Hindlimb muscle (tissue), 1 donor: ENCODE measurements at regions not wholly inside any gene's neighbourhood (a gene's known extent, or its start where the extent isn't known, plus 50 kb on each side); places are given as distances from the start of the nearest gene placed in this dataset.
"Not testable (repeated sequence)": the region's sequence is repeated elsewhere in the genome, so short reads cannot be mapped to it uniquely, and the experiment has no call there.

Experiments
- DNase-seq: peaks from one replicate; pipeline ENCODE4 v3.0.0-alpha.2; 2013

- DNase-seq = no peak
Measured at GRCh38 chr13:73187106-73187505, 128.3 kb downstream of the KLF5 start.

GRCh38 chr13:73179650-73180274 lies 121.0 kb downstream of the KLF5 start:
- DNase-seq = no peak

DNA sequence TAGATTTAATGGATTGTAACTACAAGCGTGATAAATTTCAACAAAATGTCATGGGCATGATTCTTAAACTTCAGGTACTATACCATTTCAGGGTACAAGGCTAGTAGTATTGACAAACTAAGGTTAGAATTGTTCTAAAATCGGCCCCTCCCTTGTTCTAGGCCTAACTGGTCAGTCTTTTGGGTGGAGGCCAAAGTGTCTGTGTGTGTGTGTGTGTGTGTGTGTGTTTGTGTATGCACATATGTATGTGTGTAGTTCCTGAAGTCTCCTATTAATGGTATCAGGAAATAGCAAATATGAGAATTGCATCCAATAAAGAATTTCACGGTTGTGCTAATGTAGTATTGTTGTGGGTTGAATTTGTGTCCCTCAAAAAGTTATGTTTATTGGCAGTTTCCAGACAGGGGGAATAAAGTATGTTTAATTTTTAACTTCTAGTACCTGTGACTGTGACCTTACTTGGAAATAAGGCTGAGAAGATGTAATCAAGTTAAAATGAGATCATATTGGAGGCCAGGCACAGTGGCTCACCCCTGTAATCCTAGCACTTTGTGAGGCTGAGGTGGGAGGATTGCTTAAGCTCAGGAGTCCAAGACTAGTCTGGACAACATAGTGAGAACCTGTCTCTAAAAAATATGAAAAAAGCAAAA lies 119.2 kb downstream of the KLF5 start:
- no peak for DNase-seq

DNA sequence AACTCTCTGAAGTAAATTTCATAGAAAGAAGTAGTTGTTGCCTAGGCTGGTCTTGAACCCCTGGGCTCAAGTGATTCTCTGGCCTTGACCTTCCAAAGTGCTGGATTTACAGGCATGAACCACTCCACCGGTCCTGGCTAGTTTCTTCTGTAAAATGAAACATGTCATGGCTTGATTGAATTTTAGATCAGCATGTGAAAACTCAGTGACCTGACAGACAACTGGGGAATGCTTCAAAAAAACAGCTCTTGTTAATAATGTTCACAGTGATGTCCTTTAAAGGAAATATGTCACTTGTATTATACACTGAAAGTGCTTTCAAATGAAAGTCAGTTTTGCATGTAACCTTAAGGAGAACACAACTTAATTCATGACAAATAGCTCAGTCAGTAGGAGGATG lies 118.2 kb downstream of the KLF5 start:
- DNase-seq = no peak

DNA sequence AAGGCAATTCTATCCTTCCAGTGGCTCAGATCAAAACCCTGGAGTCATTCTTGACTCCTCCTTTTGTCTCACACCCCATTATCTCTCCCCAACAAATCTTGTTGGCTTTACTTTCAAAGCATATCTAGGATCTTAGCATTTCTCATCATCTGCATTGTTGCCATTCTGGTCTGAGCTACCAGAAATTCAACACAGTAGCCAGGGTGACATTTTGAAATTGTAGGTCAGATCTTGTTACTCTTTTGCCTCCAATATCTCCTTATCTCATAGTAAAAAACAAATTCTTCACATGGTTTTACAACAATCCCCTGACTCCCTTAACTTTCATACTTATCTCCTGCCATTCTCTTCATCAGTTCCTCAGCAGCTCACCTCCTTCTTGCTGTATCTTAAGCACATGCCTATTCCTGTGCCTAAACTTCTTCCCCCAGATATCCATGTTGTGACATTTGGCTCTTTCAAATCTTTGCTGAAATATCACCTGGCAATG lies 115.8 kb downstream of the KLF5 start:
- DNase-seq = no peak

DNA sequence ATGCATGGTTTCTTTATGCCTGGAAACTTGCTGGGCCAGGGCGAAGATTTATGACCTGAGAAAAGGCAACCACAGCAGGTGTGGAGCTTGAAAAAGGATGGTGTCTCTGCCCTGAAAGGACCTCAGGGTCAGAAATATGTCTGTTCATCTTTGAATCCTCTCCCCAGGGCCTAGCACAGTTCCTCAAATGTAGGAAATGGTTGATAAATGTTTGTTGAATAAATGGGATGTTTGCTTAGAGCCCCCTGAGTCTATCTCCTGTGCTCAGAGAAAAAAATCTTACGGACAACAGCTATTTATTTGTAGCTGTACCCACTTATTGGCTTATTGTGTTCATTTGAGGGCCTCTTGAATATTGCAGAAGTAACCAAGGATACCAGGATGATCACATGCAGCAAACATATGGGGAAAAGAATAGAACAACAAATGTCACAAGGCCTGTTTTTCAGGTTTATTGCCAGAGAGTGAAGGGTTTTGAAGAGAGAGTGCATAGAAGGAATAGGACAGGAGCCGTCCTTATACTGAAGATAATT lies 114.5 kb downstream of the KLF5 start:
- no peak for DNase-seq

GRCh38 chr13:73171926-73172325 lies 113.1 kb downstream of the KLF5 start:
- no peak for DNase-seq

- no peak for DNase-seq
Measured at GRCh38 chr13:73171271-73171682, 112.5 kb downstream of the KLF5 start.

GRCh38 chr13:73169971-73170370 lies 111.2 kb downstream of the KLF5 start:
- DNase-seq = no peak

- no peak for DNase-seq
Measured at GRCh38 chr13:73168953-73169401, 110.2 kb downstream of the KLF5 start.

GRCh38 chr13:73168226-73168952 lies 109.6 kb downstream of the KLF5 start:
- no peak for DNase-seq

DNA sequence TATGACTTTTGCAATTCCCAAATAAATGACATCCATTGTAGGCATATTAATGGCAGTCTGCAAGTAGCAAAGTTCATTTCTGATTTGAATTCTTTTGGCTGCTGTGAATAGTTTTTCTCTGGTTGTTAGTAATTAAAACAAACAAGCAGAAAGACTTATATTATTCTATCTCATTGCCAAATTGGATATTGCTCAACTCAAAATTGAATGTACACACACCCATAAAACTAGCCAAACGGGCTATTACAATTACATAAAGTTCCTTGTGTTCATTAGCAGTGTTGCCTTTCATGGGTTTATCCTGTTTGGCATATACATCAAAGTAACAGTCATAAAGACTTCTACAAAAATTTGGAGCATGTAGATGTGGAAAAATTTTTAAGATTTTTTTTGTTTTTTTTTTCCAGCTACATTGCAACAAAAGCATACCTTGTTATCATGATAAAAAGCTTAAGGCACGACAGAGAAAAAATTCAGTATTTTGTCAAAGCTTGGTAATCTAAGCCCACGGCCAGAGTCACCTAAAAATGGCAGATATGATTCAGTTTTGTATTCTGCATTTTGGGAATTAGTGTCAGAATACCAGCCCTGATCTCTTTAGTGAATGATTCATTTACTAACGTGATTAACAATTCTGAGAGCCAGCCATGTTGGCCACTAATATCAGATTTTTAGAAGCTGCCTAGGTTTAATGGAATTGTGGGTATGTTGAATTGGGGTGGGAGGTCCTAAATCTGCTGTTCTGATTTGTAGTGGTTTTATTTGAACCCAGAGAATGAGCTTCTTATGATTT lies 108.4 kb downstream of the KLF5 start:
- DNase-seq = no peak

DNA sequence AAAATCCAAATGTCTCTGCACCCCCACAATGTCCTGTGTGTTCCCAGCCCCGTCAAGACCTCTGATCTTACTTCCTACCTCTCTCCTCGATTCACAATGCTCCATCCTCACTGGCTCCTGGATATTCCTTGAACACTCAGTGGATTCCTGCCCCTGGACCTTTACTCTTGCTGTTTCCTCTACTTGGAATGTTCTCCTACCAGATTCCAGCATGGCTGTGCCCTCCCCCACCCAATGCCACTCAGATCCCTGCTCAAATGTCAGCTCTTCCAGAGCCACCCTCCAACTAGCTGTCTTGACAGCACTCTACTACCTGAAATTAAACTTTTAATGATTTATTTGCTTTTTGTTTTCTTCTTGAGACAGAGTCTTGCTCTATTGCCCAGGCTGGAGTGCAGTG lies 107.4 kb downstream of the KLF5 start:
- no peak for DNase-seq

DNA sequence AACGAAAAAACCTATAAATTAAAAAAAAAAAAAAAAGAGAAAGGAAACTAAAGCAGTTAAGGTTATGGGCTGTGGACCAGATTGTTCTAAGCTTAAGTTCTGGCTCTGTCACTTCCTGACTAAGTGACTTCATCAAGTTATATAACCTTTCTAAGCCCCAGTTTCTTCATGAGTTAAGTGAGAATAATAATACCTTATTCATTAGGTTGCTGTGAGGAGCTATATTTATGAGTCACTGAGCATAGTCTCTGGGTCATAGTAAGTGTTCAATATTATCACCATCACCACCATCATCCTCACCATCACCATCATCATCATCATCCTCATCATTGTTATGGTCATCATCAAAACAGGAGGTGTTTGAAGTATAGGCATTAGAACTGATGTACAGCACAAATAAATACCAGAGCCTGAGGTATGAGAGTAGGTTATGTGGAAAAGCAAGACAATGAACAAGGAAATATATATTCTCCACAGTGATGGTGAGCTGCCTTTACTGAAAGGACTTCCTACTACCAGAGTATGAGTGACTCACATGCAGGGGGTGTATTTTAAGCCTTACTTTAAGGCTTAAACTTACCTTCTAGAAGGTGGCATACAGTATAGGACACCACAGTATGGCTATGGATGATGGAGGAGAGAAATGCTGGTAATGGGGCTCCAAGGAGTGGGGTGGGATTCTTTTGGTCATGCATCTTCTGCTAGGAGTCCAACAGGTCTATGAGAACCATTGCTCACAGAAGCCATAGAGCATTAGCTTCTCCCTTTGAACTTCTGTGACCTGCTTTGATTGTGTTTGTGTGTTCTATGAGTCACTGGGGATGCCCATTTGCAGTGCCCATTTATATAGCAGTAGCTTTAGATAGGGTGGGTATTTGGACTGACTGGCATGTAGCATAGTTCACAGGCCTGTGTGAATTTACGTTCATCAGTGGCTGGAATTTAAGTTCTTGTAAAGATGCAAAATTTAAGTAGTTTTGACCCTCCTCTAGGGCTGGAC lies 104.4 kb downstream of the KLF5 start:
- DNase-seq = no peak

GRCh38 chr13:73160371-73161031 lies 101.7 kb downstream of the KLF5 start:
- DNase-seq = not testable (repeated sequence)

DNA sequence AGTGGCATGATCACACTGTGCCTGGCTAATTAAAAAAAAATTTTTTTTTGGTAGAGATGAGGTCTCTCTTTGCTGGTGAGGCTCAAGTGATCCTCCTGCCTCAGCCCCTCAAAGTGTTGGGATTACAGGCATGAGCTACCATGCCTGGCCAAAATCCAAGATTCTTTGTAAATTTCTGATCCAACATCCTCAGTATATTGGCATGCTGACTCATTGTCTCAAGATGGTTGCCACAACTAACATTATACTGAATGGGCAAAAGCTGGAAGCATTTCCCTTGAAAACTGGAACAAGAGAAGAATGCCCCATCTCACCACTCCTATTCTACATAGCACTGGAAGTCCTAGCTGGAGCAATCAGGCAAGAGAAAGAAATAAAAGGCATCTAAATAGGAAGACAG lies 100.0 kb downstream of the KLF5 start:
- DNase-seq = no peak

DNA sequence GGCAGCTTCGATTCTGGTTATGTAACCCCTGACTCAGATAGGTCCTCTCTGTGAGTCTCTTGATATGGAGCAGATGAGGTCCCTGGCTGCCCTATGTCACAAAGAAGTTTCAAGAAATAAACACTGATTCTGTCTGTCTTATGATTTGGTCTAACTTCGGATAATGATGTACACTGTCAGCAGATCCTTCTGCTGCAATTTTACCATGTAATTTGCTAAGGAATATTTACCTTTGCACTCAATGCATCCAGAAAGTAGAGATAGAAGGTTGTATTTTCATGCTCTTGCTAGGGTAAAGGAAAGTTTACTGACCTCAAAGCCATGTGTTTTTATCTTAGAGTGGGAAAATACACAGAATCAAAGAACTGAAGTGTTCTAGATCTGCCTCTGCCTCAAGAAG lies 98.2 kb downstream of the KLF5 start:
- DNase-seq = no peak

- DNase-seq = no peak
Measured at GRCh38 chr13:73146707-73147106, 87.9 kb downstream of the KLF5 start.

- no peak for DNase-seq
Measured at GRCh38 chr13:73142071-73142470, 83.3 kb downstream of the KLF5 start.

DNA sequence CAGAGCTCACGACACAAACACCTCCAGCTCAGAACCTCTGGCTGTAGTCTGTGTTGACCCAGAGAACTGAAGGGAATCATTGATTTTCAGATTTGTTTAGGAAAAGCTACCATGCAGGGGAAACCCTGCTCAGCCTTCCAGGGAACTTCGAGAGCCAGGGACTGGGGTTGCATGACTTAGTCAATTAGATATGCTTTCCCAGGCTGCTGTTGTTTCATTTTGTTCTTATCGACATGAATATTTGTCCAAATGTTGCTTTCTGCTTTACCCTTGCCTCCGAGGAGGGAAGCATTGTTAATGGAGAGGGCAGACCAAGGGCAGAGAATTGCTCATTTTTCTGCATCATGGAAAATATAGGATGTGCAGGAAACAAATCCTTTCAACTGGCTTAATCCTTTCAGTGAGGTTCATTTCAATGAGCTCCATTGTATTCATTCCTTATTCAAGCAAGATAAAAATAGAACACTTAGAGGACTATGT lies 82.5 kb downstream of the KLF5 start:
- no peak for DNase-seq

DNA sequence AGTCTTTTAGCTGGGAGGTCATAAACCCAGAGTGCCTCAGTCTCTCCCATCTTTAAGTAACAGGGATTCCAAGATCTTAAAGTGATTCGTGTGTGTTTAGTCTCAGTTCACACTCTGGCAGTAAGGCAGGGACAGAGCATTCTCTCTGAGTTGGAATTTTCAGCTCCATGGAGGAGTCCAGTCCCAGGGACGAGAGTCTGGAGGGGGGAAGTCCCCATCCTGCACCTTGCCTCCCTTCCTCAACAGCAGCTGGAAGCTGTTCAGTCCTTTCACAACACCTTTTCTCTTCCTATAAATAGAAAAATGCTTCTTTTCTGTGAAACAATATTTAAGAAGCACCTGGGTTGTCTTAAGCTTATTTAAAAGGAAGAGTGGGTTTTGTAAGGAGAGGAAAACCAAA lies 82.0 kb downstream of the KLF5 start:
- DNase-seq = no peak
